ENCODE measurements at regions not wholly inside any gene's neighbourhood (a gene's known extent, or its start where the extent isn't known, plus 50 kb on each side); places are given as distances from the start of the nearest gene placed in this dataset.

- TF ChIP-seq POLR2AphosphoS2 (IDR thresholded peaks at IDR 0.05; ENCODE audit: low read length) (no peak), BRCA1 (IDR thresholded peaks at IDR 0.05) (no peak), BRCA1 (CRISPR knock-in tag; IDR thresholded peaks at IDR 0.05) (no peak), ZNF431 (CRISPR knock-in tag; IDR thresholded peaks at IDR 0.05) (no peak), SP2 (IDR thresholded peaks at IDR 0.05; ENCODE audit: extremely low read depth, low read depth, low read length, poor library complexity, severe bottlenecking) (no peak), HIVEP1 (CRISPR knock-in tag; IDR thresholded peaks at IDR 0.05) (no peak), NUFIP1 (IDR thresholded peaks at IDR 0.05; ENCODE audit: partially characterized antibody) (no peak), MBD1 (CRISPR knock-in tag; IDR thresholded peaks at IDR 0.05) (no peak)
These were observed 209.8 kb upstream of the MTNR1B start (continued) for GRCh38 chr11:92759571-92760214.

GRCh38 chr11:92762121-92762540 is 207.3 kb upstream of the MTNR1B start:
- no peaks in the 10 kb centered on the region for H4K20me1 ChIP-seq (replicated peaks; ENCODE audit: control insufficient read depth, insufficient read depth, low read length)
- no peak for FAIRE-seq
- no peak for ATAC-seq
- no TSS peak for BruUV-seq (replicated peaks)
- in situ Hi-C loops (cut with MboI) (no loop called here), intact Hi-C loops (cut with micrococcal nuclease) (no loop called here)
- no peaks in the 10 kb centered on the region for H3K36me3 ChIP-seq (ENCODE audit: control insufficient read depth, insufficient read depth, low read length)
- H3K79me2 ChIP-seq (ENCODE audit: control insufficient read depth, insufficient read depth, low read length), result no peaks in the 10 kb centered on the region
- H3K4me1 ChIP-seq (replicated peaks in 1 of 2; ENCODE audit: control insufficient read depth in 2 of 2, insufficient read depth in 2 of 2, low read length in 2 of 2), result no peaks in the 10 kb centered on the region
- TF ChIP-seq CREB3L1 (IDR thresholded peaks at IDR 0.05; ENCODE audit: borderline replicate concordance, low read depth), result no peak
- TF ChIP-seq ZNF316 (IDR thresholded peaks at IDR 0.05), result 0 out of 2 replicates have a peak, but pooled peaks have one; percentile 13
- no peak for TF ChIP-seq MNT (conservative IDR thresholded peaks at IDR 0.05)
- no peak overlapping the region for H3K27ac ChIP-seq (ENCODE audit: extremely low read depth, low read depth, low read length)
- ChIA-PET POLR2A (no interaction called here), CTCF (ENCODE audit: low intra/inter-chr PET ratio) (no interaction called here)
- no peak overlapping the region for H3K4me2 ChIP-seq (ENCODE audit: insufficient read depth, low read length)
- no peaks in the 10 kb centered on the region for H3K27me3 ChIP-seq (ENCODE audit: control insufficient read depth in 2 of 2, insufficient read depth in 2 of 2, low read length in 2 of 2)
- H3K4me3 ChIP-seq, result no peak overlapping the region
- H3K9me1 ChIP-seq (ENCODE audit: control insufficient read depth, insufficient read depth, low read length), result no peaks in the 10 kb centered on the region
- no peak overlapping the region for H3K9ac ChIP-seq (ENCODE audit: insufficient read depth in 1 of 2, low read depth in 2 of 2, low read length in 2 of 2)
- H3K9me3 ChIP-seq (replicated peaks; ENCODE audit: control insufficient read depth, insufficient read depth, low read depth, low read length), result no peaks in the 10 kb centered on the region
- WGBS (ENCODE audit: insufficient coverage, low coverage, missing lambda C conversion rate), result 0% methylated on average over 3 of the region's 3 CpGs
- no peak for DNase-seq (ENCODE audit: extremely low read depth in 1 of 4, low spot score in 3 of 4)
- no peak overlapping the region for H2AFZ ChIP-seq (ENCODE audit: low read depth, low read length)

Data from K562 (cell line).